GM19025 (cell line): ENCODE measurements at regions not wholly inside any gene's neighbourhood (a gene's known extent, or its start where the extent isn't known, plus 50 kb on each side); places are given as distances from the start of the nearest gene placed in this dataset.
"Not testable (repeated sequence)": the region's sequence is repeated elsewhere in the genome, so short reads cannot be mapped to it uniquely, and the experiment has no call there.

ENCODE experiments used
- ATAC-seq: cut with Tn5 transposase; IDR thresholded peaks from one replicate; pipeline ENCODE4 v1.9.1; 2021; ENCODE audit warnings: mild to moderate bottlenecking, low read depth, moderate library complexity; ENCODE audit not compliant: unreplicated experiment

DNA sequence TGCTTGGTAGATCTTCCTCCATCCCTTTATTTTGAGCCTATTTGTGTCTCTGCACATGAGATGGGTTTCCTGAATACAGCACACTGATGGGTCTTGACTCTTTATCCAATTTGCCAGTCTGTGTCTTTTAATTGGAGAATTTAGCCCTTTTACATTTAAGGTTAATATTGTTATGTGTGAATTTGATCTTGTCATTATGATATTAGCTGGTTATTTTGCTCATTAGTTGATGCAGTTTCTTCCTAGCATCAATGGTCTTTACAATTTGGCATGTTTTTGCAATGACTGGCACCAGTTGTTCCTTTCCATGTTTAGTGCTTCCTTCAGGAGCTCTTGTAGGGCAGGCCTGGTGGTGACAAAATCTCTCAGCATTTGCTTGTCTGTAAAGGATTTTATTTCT is 72.4 kb downstream of the HNRNPD start:
- not testable (repeated sequence) for ATAC-seq

DNA sequence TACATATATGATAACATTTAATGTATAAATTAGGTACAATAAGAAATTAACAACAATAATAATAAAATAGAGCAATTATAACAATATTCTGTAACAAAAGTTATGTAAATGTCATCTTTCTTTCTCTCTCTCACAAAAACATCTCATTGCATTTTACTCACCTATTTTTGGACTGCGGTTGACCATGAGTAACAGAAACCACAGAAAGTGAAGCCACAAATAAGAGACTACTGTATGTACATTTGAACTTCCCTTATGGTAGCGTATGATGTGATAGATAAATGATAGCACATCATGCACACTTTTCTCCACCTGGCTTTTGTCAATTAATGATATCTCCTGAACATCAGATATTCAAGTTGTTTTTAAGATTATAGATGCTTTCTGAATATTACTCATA is 80.5 kb downstream of the HNRNPD start:
- ATAC-seq = peak; percentile 95

DNA sequence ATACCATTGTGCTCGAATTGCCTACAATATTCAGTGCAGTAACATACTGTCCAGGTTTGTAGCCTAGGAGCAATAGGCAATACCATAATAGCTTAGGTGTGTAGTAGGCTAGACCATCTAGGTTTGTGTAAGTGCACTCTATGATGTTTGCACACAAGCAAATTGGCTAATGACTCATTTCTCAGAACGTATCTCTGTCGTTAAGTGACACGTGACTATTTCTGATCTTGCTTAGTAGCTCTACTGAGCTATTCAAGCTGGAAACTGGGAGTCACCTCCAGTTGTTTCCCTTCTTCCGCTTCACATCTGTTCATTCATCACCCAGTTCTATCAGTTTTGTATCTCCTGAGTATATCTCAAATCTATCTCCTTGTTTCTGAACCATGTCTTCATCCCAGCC is 86.1 kb downstream of the HNRNPD start:
- no peak for ATAC-seq

DNA sequence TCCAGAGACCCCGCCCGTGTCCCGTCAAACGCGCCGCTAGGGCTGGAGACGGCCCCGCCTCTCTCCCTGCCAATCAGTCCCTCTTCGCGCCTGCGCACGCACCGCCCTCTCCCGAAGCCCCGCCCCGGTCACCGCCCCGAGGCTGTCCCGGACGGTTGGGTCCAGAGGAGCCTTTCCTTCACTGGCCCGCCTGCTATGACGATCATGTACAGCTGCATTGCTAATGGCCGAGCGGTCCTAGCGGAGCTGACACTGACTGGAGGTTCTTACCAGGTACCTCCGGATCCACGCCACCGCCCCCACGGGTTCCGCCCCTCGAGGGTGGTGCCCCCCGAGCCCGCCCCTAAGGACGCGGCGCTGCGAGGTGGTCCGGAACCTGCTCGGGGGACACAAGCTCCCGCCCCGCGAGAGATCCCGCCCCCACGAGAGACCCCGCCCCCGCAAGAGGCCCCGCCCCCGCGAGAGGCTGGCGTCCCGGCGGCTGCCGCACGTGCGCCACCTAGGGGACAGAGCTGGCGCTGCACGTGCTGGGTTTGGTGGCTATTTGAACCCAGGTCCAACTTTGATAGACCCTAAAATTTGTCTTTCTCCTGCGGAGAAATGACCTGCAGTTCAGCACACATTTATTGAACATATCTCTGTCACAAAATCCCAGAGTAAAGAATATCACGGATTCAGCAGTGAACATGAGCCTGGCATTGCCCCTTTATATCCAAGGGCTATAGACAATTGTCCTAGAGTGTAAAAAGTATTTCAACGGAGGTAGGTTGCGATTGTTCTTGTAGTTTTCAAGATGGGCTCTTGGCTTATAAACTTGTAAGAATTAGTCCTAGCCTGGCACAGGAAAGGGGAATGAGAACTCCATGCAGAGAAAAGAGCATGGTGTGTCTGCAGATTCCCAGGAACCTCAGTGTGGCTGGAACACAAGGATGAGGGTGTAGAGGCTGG is 88.7 kb downstream of the HNRNPD start:
- ATAC-seq = peak; percentile 100

DNA sequence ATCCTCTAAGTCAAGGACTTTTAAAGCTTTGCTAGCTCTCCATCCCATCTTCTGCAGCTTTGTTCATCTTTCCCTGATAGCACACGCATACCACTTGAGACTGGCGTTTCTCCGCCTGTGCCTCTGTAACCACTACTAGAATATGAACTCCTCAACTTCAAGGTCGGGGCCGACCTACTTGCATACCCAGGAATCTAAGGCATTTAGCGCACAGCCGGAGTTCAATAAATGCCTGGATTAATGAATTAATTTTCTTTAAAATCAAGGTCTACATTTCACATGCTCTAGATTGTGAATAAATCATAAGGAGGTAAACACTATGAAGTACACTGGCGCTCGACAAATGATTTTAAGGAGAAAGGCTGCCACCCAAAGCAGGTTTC is 89.3 kb downstream of the HNRNPD start:
- ATAC-seq = no peak

DNA sequence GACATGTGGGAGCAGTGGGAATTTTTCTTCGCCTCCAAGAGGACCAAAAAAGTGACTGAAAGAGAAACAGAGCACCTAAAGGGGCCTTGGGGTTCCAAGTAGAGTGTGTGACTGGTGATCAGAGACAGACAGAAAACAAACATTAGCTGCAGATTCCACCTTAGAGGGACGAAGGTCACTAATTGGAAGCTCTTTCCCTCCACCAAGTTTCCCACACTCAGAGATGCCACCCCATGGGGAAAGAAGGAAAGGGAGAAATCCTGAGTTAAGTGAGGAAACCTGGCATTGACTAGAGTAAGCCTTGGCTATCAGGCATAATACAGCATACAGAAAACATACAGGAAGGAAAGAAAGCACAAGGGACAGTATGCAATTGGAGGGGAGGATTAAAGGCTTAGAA is 90.9 kb downstream of the HNRNPD start:
- ATAC-seq = no peak

DNA sequence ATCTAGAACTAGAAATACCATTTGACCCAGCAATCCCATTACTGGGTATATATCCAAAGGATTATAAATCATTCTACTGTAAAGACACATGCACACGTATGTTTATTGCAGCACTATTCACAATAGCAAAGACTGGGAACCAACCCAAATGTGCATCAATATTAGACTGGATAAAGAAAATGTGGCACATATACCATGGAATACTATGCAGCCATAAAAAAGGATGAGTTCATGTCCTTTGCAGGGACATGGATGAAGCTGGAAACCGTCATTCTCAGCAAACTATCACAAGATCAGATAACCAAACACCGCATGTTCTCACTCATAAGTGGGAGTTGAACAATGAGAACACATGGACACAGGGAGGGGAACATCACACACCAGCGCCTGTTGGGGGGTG is 94.2 kb downstream of the HNRNPD start:
- ATAC-seq = not testable (repeated sequence)

DNA sequence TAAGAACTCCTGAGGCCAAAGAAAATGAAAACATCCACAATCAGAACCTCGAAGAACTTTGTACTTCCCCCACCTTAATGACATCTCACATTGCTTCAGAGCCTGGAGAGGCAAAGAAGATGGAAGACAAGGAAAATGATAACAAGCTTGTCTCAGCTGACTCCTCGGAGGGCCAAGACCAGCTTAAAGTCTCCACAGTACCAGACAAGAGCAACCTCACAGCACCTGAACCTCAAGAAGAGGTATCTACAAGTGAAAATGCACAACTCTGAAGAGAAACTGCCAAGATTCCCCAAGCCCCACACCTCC is 97.5 kb downstream of the HNRNPD start:
- ATAC-seq = no peak

DNA sequence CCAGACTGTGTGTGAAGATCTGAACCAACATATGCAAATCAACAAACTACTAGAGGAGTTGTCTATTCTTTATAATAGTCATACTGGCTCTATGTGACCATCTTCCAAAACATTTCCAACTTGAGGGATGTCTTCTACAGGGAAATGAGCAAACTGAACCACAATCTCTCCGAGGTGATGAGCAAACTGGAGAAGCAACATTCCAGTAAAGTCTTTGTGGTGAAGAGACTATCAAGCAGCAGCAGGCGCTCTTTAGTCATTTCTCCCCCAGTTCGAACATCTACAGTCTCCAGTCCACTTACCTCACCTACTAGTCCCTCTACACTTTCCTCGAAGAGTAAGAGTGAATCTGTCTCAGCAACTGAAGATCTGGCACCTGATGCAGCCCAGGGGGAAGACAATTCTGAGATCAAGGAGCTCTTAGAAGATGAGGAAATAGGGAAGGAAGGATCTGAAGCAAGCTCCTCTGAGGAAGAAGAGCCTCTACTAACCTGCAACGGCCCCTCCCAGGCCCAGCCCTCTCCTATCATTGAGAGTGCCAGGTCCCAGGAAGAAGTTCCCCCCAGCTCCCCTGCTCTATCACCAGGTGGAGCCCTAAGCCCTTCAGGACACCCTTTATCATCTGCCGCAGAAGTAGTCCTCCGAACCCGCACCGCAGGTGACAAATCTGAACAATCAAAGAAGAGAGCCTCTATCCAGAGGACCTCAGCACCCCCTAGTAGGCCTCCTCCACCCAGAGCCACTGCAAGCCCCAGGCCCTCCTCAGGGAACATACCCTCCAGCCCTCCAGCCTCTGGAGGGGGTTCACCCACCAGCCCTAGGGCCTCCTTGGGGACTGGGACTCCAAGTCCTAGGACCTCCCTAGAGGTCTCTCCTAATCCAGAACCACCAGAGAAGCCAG is 98.1 kb downstream of the HNRNPD start:
- ATAC-seq = no peak

DNA sequence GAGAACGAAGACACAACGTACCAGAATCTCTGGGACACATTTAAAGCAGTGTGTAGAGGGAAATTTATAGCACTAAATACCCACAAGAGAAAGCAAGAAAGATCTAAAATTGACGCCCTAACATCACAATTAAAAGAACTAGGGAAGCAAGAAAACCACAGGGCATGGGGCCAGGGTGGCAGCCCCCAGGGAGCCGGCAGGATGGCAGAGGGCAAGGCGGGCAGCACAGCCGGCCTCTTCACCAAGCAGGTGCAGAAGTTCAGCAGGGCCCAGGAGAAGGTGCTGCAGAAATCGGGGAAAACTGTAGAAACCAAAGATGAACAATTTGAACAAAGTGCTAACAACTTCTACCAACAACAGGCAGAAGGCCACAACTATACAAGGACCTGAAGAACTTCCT is 99.1 kb downstream of the HNRNPD start:
- not testable (repeated sequence) for ATAC-seq

DNA sequence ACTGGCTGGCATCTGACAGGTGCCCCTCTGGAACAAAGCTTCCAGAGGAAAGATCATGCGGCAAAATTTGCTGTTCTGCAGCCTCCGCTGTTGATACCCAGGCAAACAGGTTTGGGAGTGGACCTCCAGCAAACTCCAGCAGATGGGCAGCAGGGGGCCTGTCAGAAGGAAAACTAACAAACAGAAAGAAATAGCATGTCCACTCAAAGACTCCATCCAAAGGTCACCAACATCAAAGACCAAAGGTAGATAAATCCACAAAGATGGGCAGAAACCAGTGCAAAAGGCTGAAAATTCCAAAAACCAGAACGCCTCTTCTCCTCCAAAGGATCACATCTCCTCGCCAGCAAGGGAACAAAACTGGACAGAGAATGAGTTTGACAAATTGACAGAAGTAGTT is 101.3 kb downstream of the HNRNPD start:
- ATAC-seq = not testable (repeated sequence)

DNA sequence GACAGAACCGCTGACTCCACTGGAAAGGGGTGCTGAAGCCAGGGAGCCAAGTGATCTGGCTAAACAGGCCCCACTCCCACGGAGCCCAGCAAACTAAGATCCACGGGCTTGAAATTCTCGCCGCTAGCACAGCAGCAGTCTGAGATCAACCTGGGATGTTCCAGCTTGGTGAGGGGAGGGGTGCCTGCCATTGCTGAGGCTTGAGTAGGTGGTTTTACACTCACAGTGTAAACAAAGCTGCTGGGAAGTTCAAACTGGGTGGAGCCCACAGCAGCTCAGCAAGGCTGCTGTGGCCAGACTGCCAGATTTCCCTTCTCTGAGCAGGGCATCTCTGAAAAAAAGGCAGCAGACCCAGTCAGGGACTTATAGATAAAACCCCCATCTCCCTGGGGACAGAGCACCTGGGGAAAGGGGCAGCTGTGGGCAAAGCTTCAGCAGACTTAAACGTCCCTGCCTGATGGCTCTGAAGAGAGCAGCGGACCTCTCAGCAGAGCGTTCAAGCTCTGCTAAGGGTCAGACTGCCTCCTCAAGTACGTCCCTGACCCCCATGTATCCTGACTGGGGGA is 101.8 kb downstream of the HNRNPD start:
- not testable (repeated sequence) for ATAC-seq

DNA sequence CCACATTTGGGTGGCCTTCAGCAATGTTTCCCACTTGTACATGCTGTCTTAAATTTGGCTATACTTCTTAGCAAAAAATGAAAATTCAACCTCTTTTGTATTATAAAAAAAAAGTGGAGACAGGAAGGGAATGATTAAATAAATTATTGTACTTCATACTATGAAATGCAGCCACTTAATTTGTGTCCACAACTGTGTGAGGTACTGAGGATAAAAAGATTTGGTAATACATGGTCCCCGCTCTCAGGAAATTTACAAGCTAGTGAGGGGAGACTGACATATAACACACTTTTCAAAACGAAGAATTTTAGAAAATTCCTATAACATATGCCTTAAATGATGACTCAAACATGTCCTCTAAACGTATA is 105.0 kb downstream of the HNRNPD start:
- no peak for ATAC-seq

DNA sequence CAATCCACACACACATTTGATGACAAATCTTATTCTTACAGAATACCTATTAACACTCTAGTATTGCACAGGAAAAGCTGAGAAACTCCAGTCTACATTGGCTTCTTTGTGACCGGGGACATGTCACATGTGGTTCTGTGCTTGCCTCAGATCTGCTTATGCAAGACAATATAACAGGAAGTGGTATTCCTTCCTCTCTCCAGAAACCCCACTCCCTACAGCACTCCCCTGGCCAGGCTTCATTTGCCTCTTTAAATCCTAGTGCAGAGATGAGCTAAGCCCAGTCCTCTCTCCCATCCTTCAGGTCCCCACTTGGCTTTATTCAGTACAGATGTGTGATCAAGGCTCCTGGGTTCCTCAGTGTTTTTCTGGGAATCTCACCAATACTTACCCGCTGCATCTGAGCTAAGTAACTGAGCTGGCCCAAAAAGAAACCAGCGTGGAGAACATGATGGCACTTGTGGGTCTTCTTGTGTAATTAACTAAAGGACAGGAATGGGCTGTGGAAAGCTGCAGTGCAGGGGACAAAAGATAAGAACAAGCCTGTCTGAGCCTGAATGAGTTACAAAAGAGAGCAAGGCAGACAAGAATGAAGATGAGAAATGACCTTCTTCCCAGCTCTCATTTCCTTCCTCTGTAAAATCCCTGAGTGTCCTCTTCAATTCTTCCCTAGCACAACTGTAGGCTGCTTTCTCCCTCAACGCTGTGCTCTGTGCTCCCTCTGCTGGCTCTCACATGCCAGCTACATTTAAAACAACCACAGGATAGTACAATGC is 105.6 kb downstream of the HNRNPD start:
- ATAC-seq = peak; percentile 82

DNA sequence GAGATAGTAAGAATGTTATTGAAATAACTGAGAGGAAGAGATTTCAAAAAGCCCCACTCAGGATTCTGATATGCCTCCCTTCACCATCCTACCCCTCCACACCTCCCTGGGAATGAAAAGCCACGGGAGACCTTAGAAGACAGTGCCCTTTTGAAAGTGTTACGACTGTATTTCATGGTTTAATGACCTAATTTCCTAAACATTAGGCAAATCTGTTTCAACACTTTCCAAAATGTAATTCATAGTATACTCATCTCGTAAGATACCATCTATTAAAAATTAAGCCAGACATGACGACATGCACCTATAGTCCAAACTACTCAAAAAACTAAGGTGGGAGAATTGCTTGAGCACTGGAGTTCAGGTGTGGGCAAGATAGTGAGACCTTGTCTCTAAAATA is 106.3 kb downstream of the HNRNPD start:
- no peak for ATAC-seq

DNA sequence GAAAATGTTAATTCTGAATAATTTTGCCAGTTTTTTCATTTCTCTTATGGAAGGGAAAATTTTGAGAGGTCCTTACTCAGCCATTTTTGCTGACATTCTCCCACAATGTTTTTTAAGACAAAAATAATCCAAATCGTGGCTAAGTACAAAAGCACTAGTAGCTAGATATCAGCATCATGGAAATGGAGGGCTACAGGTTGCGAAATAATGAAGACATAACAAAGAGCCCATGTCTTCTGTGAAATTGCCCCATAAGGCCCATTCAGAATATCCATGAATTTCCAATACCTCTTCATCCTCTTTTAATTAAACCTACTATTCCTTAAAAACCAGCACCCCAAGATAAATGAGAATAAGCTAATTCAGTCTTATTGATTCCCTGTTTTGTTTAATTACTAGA is 107.4 kb downstream of the HNRNPD start:
- no peak for ATAC-seq

DNA sequence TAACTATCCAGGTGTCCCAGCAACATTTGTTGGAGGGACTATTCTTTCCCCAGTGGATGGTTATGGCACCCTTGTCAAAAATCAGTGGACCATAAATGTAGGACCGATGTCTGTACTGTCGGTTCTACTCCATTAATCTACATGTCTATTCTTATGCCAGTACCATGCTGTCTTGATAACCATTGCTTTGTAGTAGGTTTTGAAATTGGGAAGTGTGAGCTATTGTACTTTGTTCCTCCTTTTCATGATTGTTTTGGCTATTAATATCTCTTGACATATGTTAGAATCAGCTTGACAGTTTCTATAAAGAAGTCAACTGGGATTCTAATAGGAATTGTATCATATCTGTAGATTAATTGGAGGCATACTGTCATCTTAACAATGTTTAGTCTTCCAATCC is 112.7 kb downstream of the HNRNPD start:
- no peak for ATAC-seq

DNA sequence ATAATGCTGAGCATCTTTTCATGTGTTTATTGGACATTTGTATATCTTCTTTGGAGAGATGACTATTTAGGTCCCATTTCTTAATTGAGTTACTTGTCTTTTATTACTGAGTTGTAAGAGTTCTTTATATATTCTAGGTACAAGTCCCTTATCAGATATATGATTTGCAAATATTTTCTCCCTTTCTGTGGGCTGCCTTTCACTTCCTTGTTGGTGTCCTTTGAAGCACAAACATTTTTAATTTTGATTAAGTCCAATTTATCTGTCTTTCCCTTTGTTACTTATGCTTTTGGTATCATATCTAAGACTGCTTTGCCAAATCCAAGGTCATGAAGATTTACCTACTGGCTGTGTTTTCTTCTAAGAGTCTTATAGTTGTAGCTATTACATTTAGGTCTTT is 113.2 kb downstream of the HNRNPD start:
- no peak for ATAC-seq

DNA sequence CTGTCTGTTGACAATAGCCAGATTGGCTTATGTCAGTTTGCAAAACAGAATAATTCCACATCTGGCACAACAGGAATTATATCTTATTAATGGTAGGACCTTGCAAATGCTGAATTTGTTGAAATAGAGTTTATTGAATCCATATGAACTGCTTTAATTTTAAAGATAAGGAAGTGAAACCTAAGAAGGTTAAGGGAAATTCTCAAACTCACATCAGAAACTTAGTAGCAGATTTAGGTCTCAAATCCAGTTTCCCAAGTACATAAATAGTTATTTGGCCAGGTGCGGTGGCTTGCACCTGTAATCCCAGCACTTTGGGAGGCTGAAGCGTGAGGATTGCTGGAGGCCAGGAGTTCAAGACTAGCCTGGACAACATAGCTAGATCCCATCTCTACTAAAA is 117.1 kb downstream of the HNRNPD start:
- no peak for ATAC-seq

DNA sequence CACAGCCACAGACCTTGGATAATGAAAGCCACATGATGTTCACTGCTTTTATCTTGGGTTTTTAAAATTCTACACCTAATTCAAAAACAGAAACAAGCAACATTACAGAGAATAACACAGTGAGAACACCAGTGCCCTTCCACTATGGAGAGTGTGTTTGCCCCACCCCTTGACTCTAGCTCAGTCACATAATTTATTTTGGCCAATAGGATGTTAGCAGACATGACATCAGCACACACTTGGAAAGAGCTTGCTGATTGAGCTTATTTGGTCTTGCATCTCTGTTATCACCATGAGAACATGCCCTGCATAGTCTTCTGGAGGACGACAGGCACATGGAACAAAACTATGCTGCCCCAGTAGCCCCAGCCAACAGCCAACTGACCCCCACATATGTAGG is 118.1 kb downstream of the HNRNPD start:
- ATAC-seq = no peak
